Mesothelial cell of epicardium (in vitro differentiated cells): ENCODE measurements at regions not wholly inside any gene's neighbourhood (a gene's known extent, or its start where the extent isn't known, plus 50 kb on each side); places are given as distances from the start of the nearest gene placed in this dataset.

Experiments used
- DNase-seq, 2 experiments: peaks; one replicate each; pipeline ENCODE4 v3.0.0; 2021; ENCODE audit warnings: low spot score in 2 of 2; ENCODE audit not compliant: unreplicated experiment in 2 of 2
- H3K27ac Mint-ChIP-seq: 2 replicates; pipeline ENCODE4 v1.8.0; 2021; ENCODE audit warnings: mixed read lengths
- H3K27me3 Mint-ChIP-seq: 2 replicates; pipeline ENCODE4 v1.8.0; 2021; ENCODE audit warnings: low read depth, mixed read lengths
- H3K36me3 Mint-ChIP-seq: 2 replicates; pipeline ENCODE4 v1.8.0; 2021; ENCODE audit warnings: mixed read lengths
- H3K4me1 Mint-ChIP-seq: 2 replicates; pipeline ENCODE4 v1.8.0; 2021; ENCODE audit warnings: mixed read lengths
- H3K4me3 Mint-ChIP-seq: 2 replicates; pipeline ENCODE4 v1.8.0; 2021; ENCODE audit warnings: mild to moderate bottlenecking, moderate library complexity, mixed read lengths
- H3K9me3 Mint-ChIP-seq: 2 replicates; pipeline ENCODE4 v1.8.0; 2021; ENCODE audit warnings: mixed read lengths
- CTCF ChIP-seq: fragments of 200-600 bp; sonication (generic); IDR thresholded peaks from one replicate; pipeline ENCODE4 v1.5.0; 2021; ENCODE audit warnings: antibody characterized with exemption; ENCODE audit not compliant: unreplicated experiment

GRCh38 chr13:44819772-44820171 lies 169.5 kb downstream of the NUFIP1 start:
- Mint-ChIP-seq H3K36me3 (no peaks in the 10 kb centered on the region), H3K4me1 (peaks cover 16% of the 10 kb centered on the region), H3K27ac (no peak overlapping the region), H3K27me3 (no peaks in the 10 kb centered on the region), H3K4me3 (no peak overlapping the region), H3K9me3 (no peaks in the 10 kb centered on the region)
- DNase-seq, result no peak
- no peak for TF ChIP-seq CTCF

- no peak for TF ChIP-seq CTCF
- DNase-seq, result no peak
Measured at GRCh38 chr13:44819245-44819644, 170.0 kb downstream of the NUFIP1 start.

GRCh38 chr13:44818428-44818827 lies 170.8 kb downstream of the NUFIP1 start:
- no peak for DNase-seq
- TF ChIP-seq CTCF, result no peak
- Mint-ChIP-seq H3K4me3 (no peak overlapping the region), H3K4me1 (peaks cover 18% of the 10 kb centered on the region), H3K27ac (peak overlapping the region; percentile 10), H3K9me3 (no peaks in the 10 kb centered on the region), H3K36me3 (no peaks in the 10 kb centered on the region), H3K27me3 (no peaks in the 10 kb centered on the region)

More at GRCh38 chr13:44819245-44819644, 170.0 kb downstream of the NUFIP1 start:
- Mint-ChIP-seq H3K36me3 (no peaks in the 10 kb centered on the region), H3K9me3 (no peaks in the 10 kb centered on the region), H3K27me3 (no peaks in the 10 kb centered on the region), H3K4me1 (peaks cover 18% of the 10 kb centered on the region), H3K4me3 (no peak overlapping the region), H3K27ac (no peak overlapping the region)

GRCh38 chr13:44818016-44818415 lies 171.3 kb downstream of the NUFIP1 start:
- DNase-seq, result no peak
- Mint-ChIP-seq H3K27me3 (no peaks in the 10 kb centered on the region), H3K36me3 (no peaks in the 10 kb centered on the region), H3K4me1 (peaks cover 18% of the 10 kb centered on the region), H3K27ac (no peak overlapping the region), H3K9me3 (no peaks in the 10 kb centered on the region), H3K4me3 (no peak overlapping the region)
- TF ChIP-seq CTCF, result no peak

GRCh38 chr13:44817131-44817671 lies 172.1 kb downstream of the NUFIP1 start:
- TF ChIP-seq CTCF, result no peak
- Mint-ChIP-seq H3K36me3 (no peaks in the 10 kb centered on the region), H3K27ac (no peak overlapping the region), H3K9me3 (no peaks in the 10 kb centered on the region), H3K4me3 (no peak overlapping the region), H3K27me3 (no peaks in the 10 kb centered on the region), H3K4me1 (peaks cover 18% of the 10 kb centered on the region)
- no peak for DNase-seq

- no peaks in the 10 kb centered on the region for H3K27me3 Mint-ChIP-seq
- DNase-seq, result no peak
- no peak for TF ChIP-seq CTCF
- H3K36me3 Mint-ChIP-seq, result no peaks in the 10 kb centered on the region
- H3K27ac Mint-ChIP-seq, result no peak overlapping the region
- H3K9me3 Mint-ChIP-seq, result no peaks in the 10 kb centered on the region
- H3K4me3 Mint-ChIP-seq, result no peak overlapping the region
- peaks cover 18% of the 10 kb centered on the region for H3K4me1 Mint-ChIP-seq
Measured at GRCh38 chr13:44816701-44817100, 172.6 kb downstream of the NUFIP1 start.
